HG03571 (cell line): ENCODE measurements at regions not wholly inside any gene's neighbourhood (a gene's known extent, or its start where the extent isn't known, plus 50 kb on each side); places are given as distances from the start of the nearest gene placed in this dataset.

Experiments used
- ATAC-seq: cut with Tn5 transposase; IDR thresholded peaks from one replicate; pipeline ENCODE4 v1.9.1; 2021; ENCODE audit not compliant: unreplicated experiment

GRCh38 chr7:52080493-52080892 lies 763.9 kb upstream of the COBL start:
- ATAC-seq: no peak

DNA sequence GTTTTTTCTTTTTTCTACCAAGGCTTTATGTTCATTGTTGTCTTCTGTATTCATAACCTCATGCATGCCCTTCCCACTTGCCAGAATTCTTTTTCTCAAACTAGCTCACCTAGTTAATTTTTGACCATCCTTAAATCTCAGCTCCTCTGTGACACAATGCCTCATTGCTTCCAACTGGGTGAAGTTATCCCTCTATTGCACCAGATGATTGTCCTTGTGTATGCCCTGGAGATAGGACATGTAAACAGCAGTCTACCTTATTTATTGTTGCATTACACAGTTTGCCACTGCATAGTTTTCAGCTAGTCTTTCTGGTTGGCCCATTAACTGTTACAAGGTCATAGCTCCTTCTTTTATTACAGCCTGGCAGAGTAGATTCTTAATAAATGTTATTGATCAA lies 763.1 kb upstream of the COBL start:
- ATAC-seq: no peak

DNA sequence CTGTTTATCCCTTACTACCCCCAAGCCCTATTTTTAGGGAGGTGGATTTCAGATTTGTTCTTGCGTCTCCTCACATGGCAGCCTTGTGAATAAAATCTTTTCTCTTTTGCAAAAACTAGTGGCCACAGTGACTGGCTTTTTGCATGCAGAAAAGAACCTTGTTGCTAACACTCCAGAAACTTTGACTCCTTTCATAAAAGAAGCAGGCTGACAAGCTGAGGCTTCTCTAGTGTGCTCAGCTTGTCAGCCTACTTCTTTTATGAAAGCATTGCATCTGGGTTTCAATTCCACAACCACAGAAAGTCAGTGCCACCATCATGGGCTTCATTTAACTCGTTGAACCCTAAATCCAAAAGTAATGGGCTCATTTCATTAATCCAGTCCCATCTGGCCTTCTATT lies 761.0 kb upstream of the COBL start:
- no peak for ATAC-seq

GRCh38 chr7:52074912-52075311 lies 758.3 kb upstream of the COBL start:
- ATAC-seq: no peak

GRCh38 chr7:52074071-52074470 lies 757.5 kb upstream of the COBL start:
- no peak for ATAC-seq

GRCh38 chr7:52071744-52072143 lies 755.1 kb upstream of the COBL start:
- ATAC-seq: no peak

- no peak for ATAC-seq
These were observed 747.9 kb upstream of the COBL start for GRCh38 chr7:52064493-52064892.

- ATAC-seq: no peak
These were observed 745.1 kb upstream of the COBL start for GRCh38 chr7:52061666-52062065.

- ATAC-seq: no peak
These were observed 736.9 kb upstream of the COBL start for GRCh38 chr7:52053525-52053924.

DNA sequence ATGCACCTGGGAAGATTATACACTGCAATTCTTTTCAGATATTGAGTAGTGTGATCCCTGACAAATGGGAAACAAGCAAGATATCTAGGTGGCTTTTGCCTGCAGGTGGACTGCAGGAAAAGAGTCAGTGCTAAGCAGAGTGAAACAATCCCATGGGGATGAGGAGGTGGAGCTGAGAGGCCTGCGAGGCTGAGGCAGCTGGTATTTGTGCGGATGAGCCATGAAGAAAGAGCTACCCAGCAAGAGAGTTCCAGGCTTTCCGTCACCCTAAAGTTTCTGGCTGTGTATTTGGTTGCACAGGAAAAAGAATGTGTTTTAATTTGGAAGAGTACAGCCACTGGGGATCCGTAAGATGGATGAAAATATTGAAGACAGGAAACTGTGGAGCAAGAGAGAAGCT lies 714.1 kb upstream of the COBL start:
- ATAC-seq: no peak

DNA sequence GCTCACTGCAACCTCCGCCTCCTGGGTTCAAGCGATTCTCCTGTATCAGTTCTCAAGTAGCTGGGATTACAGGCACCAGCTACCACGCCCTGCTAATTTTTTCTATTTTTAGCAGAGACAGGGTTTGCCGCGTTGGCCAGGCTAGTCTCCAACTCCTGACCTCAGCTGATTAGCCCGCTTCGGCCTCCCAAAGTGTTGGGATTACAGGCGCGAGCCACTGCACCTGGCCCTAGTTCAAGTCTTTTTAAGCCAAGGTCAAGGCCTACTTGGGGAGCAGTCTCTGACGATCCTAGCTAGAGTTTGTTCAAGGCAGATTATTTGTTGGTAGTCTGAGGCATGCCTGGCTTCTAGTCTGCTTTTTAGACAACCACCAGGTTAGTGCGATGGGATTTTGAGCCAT lies 709.5 kb upstream of the COBL start:
- no peak for ATAC-seq

DNA sequence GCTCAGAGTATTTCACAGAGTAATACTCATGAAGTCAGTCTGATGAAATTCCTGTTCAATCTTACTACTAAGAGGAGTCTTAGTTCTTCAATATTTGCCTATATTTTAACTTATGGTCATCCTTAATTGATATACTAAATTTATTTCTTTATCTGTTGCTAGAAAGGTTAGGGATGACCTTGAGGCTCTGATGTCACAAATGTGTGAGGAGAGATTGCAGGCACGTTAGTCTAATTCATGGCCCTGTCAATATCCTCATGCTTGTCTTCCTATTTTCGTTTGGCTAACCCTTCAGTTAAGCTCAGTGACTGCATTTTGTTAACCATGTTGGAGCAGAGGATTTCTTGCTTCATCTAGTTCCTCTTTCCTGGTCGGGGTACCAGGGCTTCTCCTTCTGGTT lies 704.7 kb upstream of the COBL start:
- ATAC-seq: no peak

DNA sequence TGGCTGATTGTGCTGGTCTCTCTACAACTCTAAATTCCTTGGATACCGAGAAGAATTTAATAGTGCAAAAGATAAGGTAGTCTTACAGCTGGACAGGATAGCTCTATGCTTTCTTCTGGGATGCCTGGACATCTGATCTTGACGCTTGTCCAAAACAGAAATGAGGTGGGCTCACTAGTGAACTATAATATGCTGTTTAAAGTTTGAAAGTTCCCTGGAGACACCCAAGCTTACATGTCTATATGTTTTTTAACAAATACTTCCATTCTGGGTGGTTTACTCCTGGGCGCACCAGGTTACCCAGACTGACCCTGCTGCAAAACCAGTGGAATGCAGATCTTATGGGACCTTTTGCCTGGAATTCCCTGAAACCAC lies 702.1 kb upstream of the COBL start:
- ATAC-seq: no peak

GRCh38 chr7:52017802-52018679 lies 701.4 kb upstream of the COBL start:
- ATAC-seq: no peak

DNA sequence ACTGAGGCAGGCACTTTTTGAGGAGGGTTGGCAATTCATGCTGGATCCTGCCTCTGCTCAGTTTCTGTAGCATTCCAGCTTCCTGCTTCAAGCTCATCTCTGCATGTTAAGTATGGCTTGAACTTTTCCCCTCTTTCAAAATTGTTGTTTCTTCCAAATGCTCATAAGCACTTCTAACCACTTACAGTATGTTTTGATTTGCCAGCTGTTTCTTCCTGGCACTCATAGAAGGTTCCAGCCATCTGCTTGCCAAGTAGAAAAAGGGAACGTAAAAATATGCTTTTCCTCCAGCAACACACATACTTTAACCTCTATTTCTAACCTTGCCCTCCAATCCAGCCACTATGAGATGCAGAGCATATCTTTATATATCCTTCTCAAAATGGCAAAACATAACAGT lies 692.6 kb upstream of the COBL start:
- no peak for ATAC-seq

- no peak for ATAC-seq
These were observed 690.1 kb upstream of the COBL start for GRCh38 chr7:52006674-52007073.

- ATAC-seq: no peak
These were observed 689.0 kb upstream of the COBL start for GRCh38 chr7:52005613-52006012.

- no peak for ATAC-seq
These were observed 679.1 kb upstream of the COBL start for GRCh38 chr7:51995596-51996179.

DNA sequence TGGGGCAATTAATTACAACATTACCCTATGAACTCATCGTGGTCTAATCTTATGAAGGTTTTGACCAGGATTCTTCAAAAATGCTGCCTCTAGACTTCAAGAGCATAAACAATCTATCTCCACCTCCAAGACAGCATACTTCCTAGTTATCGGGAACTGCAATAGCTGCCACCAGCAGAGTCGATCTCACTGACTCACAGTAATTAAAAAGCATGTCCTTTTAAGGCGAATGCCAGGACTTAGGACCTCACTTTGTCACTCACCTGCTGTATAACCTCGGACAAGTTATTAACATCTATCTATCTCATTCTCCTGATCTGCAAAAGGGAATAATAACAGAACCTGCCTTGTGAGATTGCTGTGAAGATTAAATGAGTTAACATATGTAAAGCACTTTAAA lies 666.0 kb upstream of the COBL start:
- ATAC-seq: no peak

DNA sequence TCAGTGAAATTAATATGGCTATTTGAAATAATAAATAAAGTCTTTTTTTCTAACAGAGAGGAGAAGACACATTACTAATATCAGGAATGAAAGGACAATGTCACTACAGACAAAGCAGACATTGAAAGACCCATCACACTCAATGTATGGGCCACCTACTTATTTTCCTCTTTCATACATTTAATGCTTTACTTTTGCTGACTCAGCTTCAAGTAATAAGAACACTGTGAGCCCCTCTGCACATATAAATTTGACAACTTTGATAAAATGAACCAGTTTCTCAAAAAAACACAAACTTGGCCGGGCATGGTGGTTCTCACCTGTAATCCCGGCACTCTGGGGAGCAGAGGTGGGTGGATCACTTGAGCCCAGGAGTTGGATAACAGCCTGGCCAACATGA lies 664.2 kb upstream of the COBL start:
- no peak for ATAC-seq

DNA sequence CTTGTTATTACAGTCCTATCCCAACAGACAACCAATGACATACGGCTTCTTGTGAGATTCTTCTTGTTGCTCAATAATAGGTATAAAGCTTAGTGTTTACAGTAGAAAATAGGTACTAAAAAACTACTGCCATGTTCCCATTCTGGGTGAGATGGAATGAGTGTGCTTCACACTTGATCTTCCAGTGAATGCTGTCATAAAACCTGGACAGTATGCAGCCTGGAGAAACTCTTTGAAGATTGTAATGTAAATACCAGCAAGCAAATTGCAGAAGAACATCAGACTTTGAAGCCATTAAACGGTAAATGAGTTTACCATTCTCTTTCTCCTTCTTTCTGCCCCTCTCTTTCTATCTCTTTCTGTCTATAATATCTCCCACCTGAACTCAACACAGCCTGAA lies 663.7 kb upstream of the COBL start:
- ATAC-seq: no peak

DNA sequence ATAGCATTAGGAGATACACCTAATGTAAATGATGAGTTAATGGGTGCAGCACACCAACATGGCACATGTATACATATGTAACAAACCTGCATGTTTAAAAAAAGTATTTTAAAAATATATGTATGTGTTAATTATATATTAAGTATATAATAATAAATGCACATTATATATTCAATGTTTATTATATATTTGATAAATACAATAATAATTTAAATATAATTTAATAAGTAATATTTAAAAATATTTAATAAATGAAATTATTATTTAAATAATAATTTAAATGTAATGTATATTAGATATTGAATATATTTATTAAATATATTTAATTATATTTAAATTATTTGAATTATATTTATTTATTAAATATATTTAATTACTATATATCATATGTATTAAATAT lies 661.3 kb upstream of the COBL start:
- ATAC-seq: no peak

- ATAC-seq: no peak
These were observed 657.3 kb upstream of the COBL start for GRCh38 chr7:51973939-51974338.
